Epithelial cell of prostate (primary cell): ENCODE measurements at regions not wholly inside any gene's neighbourhood (a gene's known extent, or its start where the extent isn't known, plus 50 kb on each side); places are given as distances from the start of the nearest gene placed in this dataset.
A peak's percentile ranks its signal among the peaks of the same experiment; 100 is the strongest.
"Not testable (repeated sequence)": the region's sequence is repeated elsewhere in the genome, so short reads cannot be mapped to it uniquely, and the experiment has no call there.

Experiments
- DNase-seq: peaks from one replicate; pipeline ENCODE4 v3.0.0-alpha.2; 2011; ENCODE audit warnings: low read depth, low spot score
- H3K27ac ChIP-seq: fragments of 450-650 bp; 2 replicates; pipeline ENCODE4 v1.5.1; 2017; ENCODE audit warnings: mild to moderate bottlenecking

DNA sequence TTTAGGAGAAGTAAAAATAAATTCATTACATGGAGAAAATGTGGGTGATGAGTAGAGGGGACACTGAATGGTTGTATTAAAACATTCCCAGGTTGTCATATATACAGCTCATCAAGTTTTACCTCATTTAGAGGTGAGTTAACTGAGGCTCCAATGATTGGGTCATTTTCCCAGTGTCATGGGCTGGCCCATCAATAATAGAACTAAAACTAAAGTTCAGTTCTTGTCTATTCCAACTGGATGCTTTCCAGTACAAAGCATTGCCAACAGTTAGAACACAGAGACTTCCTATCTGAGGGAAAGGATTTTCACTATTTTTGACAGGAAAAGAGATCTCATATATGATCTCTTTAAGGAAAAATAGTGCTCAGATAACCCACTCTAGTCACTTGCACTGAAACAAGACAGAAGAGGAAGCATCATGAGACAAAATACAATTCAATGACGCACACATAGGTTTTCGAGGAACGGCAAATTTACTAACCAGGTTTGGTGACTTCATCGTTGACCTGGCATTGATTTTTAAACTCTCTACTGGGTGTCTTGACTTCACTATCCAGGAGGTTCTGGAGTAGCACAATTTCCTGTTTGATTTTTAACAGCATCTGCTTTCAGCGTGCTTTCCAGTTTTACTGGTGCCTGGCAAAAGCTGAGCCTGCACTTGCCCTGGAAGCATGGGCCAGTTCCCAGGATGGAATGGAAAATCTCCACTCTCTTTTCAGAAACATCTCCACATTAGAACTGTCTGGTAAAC, 195.5 kb upstream of the FBXL4 start:
- H3K27ac ChIP-seq = no peak overlapping the region
- DNase-seq = no peak

GRCh38 chr6:99141906-99142305, 194.2 kb upstream of the FBXL4 start:
- DNase-seq, H3K27ac ChIP-seq: not testable (repeated sequence)

DNA sequence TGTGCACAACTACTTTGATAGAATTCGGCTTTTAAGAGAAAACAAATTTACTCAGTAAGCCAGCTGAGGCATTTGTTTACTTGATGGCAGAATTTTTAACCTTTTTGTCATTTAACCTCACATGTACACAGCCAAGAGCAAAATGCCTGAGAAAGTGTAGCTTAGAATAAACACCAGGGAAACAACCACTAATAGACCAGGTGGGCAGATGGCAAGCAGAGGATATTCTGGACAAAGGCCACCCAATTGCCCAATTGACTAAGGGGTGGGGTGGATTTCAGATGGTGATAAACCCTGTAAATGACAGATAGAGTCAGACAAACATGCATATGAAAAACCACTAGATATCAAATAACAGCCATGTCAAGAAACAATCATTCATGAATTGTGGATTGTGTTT, 190.7 kb upstream of the FBXL4 start:
- H3K27ac ChIP-seq = no peak overlapping the region
- DNase-seq = no peak

DNA sequence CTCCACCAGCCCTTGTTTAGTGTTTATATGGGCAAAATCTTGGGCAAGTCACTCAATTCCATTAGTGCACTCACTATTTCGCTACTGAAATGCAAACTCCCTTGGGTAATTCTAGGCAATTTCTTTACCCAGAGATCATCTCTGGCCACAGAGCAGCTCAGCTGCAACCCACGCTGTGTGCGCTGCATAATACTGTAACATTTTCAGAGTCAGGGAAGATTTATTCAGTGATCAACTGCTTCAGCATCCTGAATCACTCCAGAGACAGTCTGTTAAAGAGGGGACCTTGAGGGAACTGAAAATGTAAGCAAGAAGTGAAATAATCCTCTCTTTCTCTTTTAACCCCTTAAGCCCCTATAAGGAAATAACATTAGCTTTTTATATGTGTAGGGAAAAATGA, 189.6 kb upstream of the FBXL4 start:
- H3K27ac ChIP-seq = no peak overlapping the region

GRCh38 chr6:99136488-99136887, 188.7 kb upstream of the FBXL4 start:
- no peak for DNase-seq
- H3K27ac ChIP-seq = no peak overlapping the region

More for the DNA sequence above, 189.6 kb upstream of the FBXL4 start:
- no peak for DNase-seq

- H3K27ac ChIP-seq = no peak overlapping the region
- DNase-seq = no peak
These were observed 184.4 kb upstream of the FBXL4 start for GRCh38 chr6:99132026-99132635.

DNA sequence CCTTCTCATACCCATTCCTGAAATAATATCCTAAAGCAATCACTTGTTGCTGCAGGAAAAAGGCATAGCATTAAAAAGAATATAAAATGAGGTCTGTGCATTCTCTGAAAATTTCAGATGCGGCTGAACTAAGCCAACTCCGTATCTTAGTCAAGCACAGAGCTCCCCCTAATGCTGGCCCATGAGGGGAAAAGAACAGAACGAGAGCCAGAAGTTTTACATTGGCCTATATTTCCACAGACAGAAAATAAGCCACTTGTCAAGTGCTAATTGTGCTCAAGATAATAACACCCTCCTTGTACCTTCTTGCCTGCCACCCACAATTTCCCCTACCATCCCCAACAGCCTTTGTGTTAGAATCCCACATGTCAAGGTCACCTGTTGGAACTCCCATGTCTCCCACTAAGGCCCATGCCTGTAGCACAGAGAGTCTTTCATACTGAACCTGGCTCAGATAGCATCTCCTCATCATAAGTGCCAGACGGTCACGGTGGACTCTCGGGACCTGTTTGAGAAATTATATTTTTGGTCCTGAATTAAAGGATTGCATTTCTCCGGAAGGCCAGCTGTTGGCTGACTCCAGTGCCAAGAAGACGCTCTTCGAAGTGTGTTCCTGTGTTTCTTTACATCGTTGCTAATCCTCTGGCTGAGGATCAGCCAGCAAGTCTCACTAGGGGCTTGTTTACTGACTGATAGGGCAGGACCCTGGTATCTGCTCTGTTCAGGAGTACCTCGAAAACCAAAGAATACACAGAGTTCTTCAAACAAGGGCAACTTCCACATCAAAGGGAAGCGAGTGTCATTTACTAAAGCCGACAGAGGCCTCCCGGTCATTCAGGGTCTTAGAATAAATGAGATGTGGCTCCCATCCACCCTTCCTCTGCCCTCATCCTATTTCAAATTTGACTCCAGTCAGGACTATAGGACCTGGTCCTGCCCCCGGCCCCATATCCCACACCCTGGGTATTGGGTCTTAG, 183.4 kb upstream of the FBXL4 start:
- H3K27ac ChIP-seq = no peak overlapping the region
- no peak for DNase-seq

DNA sequence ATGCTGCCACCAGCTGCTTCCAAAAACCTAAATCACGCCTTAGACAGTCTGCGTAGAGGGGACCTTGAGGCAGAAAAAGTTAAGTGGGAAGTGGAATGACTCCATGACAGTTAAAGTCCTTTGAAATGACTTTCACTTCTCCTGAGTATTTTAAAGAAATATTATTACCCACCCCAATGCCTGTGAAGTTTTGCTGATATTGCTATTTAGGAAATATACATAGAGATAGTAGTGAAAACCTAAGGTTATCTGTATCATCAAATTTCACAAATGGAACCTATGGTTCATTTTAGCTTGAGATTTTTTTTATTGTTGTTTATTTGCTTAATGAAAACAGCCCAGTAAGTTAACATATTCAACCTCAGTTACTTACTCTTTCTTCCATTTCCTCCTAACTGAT, 182.1 kb upstream of the FBXL4 start:
- DNase-seq = no peak
- H3K27ac ChIP-seq = no peak overlapping the region

GRCh38 chr6:99121748-99122147, 174.0 kb upstream of the FBXL4 start:
- H3K27ac ChIP-seq = no peak overlapping the region
- peak; percentile 51 for DNase-seq

GRCh38 chr6:99120641-99121040, 172.9 kb upstream of the FBXL4 start:
- DNase-seq = no peak
- H3K27ac ChIP-seq = no peak overlapping the region

GRCh38 chr6:99119109-99120031, 171.6 kb upstream of the FBXL4 start:
- no peak overlapping the region for H3K27ac ChIP-seq
- peak; percentile 10 for DNase-seq

DNA sequence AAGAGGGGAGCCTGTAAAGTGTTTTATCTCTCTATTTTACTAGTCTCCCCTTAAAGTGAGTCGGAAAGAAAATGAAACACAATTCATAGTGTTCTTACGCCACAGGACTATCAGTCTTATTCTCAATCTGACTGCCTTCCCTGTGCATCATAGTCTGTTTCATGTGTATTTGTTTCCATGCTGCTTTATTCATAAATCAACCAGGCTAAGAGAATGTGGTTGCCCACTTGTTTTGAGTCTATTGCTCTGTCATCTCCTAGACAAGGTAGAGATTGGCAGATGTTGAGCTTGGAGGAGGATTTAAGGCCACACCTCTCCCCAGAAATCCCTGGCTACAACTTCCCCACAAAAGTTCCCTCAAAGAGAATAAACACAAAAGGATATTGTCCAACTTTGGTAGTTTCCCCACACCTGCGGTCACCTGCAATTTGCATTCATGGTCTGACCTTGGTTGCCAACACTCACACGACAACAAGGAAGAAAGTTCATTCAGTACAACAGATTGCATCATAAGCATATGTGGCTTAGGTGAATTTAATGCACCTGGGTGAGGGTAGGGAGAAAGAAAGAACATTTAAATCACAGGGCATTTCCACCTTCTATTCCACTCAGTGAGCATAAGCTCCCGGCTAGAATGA, 167.1 kb upstream of the FBXL4 start:
- no peak overlapping the region for H3K27ac ChIP-seq
- DNase-seq = no peak

GRCh38 chr6:99111590-99111989, 163.8 kb upstream of the FBXL4 start:
- no peak for DNase-seq

GRCh38 chr6:99110029-99110428, 162.3 kb upstream of the FBXL4 start:
- H3K27ac ChIP-seq = no peak overlapping the region
- DNase-seq = no peak

More at GRCh38 chr6:99111590-99111989, 163.8 kb upstream of the FBXL4 start:
- no peak overlapping the region for H3K27ac ChIP-seq

DNA sequence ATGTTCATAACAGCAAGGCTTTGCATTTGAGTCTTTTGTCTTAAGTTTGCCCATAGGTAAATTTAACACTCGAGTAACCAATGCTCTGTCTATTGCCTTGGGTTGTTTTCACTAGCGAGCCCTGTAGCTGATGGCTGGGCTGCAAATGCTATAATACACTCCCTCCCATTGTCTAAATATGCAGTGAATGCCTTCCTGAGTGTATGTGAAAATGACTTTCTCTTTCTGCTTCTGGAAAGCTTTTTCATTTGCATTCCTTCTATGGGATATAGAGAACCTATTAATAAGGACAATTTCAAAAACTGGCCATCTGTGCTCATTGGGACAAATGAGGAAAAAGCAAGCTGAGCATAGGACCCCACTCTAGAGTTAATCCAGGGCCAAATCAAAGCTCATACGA, 156.5 kb upstream of the FBXL4 start:
- no peak overlapping the region for H3K27ac ChIP-seq
- no peak for DNase-seq

- no peak for DNase-seq
- H3K27ac ChIP-seq = no peak overlapping the region
These were observed 151.5 kb upstream of the FBXL4 start for GRCh38 chr6:99099243-99099642.

- DNase-seq = no peak
- H3K27ac ChIP-seq = no peak overlapping the region
These were observed 148.4 kb upstream of the FBXL4 start for GRCh38 chr6:99096170-99096569.

DNA sequence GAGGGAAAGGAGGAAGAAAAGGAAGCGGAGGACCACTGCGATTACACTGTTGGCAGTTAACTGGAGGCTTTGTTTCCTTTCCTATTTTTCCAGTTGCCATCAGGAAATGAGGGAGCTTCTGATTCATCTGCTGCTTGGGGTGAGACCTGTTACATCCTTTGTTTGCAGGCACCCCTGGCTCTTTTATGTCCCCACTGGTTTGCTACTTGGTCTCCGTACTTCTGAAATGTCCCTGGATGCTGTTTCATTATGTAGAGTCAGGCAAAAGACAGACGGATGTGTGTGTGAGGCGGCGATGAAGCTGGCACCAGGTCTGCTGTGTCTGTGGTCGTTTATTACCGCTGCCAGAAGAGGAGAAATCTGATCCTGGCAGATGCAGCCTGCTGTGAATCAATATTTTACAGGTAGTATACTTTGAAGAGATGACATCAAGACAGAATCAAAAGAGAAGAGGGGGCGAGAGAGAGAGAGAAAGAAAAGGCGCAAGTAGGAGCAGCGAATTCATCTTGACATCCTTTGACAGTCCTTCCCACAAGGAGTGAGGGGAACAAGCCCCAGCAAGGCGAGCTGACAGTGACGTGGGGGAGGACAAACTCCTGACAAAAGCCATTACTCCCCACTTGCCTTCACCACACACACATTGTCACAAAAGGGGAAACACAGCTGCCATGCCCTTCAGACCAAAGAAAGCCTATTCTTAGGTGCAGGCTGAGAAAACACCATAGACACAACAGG, 145.9 kb upstream of the FBXL4 start:
- DNase-seq = no peak
- no peak overlapping the region for H3K27ac ChIP-seq

DNA sequence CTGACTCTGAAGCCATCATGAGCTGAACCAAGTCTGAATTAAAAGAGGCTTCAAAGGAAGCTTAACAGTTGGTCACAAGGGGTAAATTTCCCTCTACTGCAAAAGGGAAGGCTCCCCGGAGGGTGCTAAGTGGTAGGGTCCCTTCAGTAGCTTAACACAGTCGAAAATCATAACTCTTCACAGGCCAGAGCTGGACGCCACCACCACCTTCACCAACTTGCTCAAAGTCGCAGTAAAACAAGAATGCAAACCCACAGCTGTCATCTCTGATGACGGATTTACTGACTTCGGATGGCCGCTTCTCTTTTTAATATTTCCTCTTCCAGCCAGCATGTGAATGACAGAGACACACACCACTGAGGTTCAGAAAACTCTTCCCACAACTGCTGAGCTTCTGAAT, 144.7 kb upstream of the FBXL4 start:
- H3K27ac ChIP-seq = no peak overlapping the region
- DNase-seq = no peak
